ENCODE measurements at regions not wholly inside any gene's neighbourhood (a gene's known extent, or its start where the extent isn't known, plus 50 kb on each side); places are given as distances from the start of the nearest gene placed in this dataset.

- no TSS peak for BruUV-seq (replicated peaks)
- CTCF ChIA-PET: no interaction called here
- no peaks in the 10 kb centered on the region for H3K27me3 ChIP-seq (ENCODE audit: insufficient read depth, low read length)
- H3K36me3 ChIP-seq (ENCODE audit: control insufficient read depth in 1 of 2, insufficient read depth in 2 of 2, low read length in 2 of 2): no peaks in the 10 kb centered on the region
- ATAC-seq: no peak
- H4K20me1 ChIP-seq (ENCODE audit: insufficient read depth): no peaks in the 10 kb centered on the region
- DNase-seq (ENCODE audit: low read depth, low spot score): no peak
- H3K4me2 ChIP-seq (ENCODE audit: low read length): no peak overlapping the region
- TF ChIP-seq, protein P1, sequence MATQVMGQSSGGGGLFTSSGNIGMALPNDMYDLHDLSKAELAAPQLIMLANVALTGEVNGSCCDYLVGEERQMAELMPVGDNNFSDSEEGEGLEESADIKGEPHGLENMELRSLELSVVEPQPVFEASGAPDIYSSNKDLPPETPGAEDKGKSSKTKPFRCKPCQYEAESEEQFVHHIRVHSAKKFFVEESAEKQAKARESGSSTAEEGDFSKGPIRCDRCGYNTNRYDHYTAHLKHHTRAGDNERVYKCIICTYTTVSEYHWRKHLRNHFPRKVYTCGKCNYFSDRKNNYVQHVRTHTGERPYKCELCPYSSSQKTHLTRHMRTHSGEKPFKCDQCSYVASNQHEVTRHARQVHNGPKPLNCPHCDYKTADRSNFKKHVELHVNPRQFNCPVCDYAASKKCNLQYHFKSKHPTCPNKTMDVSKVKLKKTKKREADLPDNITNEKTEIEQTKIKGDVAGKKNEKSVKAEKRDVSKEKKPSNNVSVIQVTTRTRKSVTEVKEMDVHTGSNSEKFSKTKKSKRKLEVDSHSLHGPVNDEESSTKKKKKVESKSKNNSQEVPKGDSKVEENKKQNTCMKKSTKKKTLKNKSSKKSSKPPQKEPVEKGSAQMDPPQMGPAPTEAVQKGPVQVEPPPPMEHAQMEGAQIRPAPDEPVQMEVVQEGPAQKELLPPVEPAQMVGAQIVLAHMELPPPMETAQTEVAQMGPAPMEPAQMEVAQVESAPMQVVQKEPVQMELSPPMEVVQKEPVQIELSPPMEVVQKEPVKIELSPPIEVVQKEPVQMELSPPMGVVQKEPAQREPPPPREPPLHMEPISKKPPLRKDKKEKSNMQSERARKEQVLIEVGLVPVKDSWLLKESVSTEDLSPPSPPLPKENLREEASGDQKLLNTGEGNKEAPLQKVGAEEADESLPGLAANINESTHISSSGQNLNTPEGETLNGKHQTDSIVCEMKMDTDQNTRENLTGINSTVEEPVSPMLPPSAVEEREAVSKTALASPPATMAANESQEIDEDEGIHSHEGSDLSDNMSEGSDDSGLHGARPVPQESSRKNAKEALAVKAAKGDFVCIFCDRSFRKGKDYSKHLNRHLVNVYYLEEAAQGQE (IDR thresholded peaks at IDR 0.05; ENCODE audit: low read depth): no peak
- TF ChIP-seq CBX3 (IDR thresholded peaks at IDR 0.05; ENCODE audit: low read depth) (no peak), ZNF274 (IDR thresholded peaks at IDR 0.05; ENCODE audit: low read depth, low read length) (no peak), EZH2 (IDR thresholded peaks at IDR 0.05) (no peak), CEBPB (IDR thresholded peaks at IDR 0.05; ENCODE audit: low read depth) (no peak), TCF7L2 (IDR thresholded peaks at IDR 0.05; ENCODE audit: borderline replicate concordance, extremely low read depth, insufficient read depth, insufficient read length) (no peak), RAD21 (IDR thresholded peaks at IDR 0.05; ENCODE audit: low read depth) (no peak), SP1 (IDR thresholded peaks at IDR 0.05; ENCODE audit: low read depth) (no peak), POLR2A (IDR thresholded peaks at IDR 0.05; ENCODE audit: borderline replicate concordance, extremely low read depth, insufficient read depth, insufficient read length) (no peak), CTCF (IDR thresholded peaks at IDR 0.05 in 2 of 3, conservative IDR thresholded peaks at IDR 0.05 in 1 of 3; ENCODE audit: borderline replicate concordance in 1 of 3, insufficient read depth in 1 of 3, low read depth in 2 of 3, low read length in 2 of 3) (no peak), FOSL1 (IDR thresholded peaks at IDR 0.05; ENCODE audit: low read depth) (no peak), ATF3 (IDR thresholded peaks at IDR 0.05) (no peak), POLR2AphosphoS5 (IDR thresholded peaks at IDR 0.05; ENCODE audit: low read depth, low read length) (no peak)
- TF ChIP-seq, protein P2, sequence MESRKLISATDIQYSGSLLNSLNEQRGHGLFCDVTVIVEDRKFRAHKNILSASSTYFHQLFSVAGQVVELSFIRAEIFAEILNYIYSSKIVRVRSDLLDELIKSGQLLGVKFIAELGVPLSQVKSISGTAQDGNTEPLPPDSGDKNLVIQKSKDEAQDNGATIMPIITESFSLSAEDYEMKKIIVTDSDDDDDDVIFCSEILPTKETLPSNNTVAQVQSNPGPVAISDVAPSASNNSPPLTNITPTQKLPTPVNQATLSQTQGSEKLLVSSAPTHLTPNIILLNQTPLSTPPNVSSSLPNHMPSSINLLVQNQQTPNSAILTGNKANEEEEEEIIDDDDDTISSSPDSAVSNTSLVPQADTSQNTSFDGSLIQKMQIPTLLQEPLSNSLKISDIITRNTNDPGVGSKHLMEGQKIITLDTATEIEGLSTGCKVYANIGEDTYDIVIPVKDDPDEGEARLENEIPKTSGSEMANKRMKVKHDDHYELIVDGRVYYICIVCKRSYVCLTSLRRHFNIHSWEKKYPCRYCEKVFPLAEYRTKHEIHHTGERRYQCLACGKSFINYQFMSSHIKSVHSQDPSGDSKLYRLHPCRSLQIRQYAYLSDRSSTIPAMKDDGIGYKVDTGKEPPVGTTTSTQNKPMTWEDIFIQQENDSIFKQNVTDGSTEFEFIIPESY (IDR thresholded peaks at IDR 0.05; ENCODE audit: extremely low read depth, insufficient replicate concordance, low read length): no peak
- TF ChIP-seq, protein P3, sequence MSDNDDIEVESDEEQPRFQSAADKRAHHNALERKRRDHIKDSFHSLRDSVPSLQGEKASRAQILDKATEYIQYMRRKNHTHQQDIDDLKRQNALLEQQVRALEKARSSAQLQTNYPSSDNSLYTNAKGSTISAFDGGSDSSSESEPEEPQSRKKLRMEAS (IDR thresholded peaks at IDR 0.05): no peak
- RAD21 ChIA-PET (ENCODE audit: low non-redundant PET in 1 of 2, low total read pairs in 2 of 2, uncharacterized antibody in 2 of 2, unreplicated experiment in 2 of 2): no interaction called here
- H3K27ac ChIP-seq (ENCODE audit: low read depth, low read length): no peak overlapping the region
- H3K9ac ChIP-seq (ENCODE audit: low read length): no peak overlapping the region
- intact Hi-C loops (cut with micrococcal nuclease): no loop called here
- no peak overlapping the region for H2AFZ ChIP-seq (ENCODE audit: low read depth, low read length, poor library complexity, severe bottlenecking)
- no peaks in the 10 kb centered on the region for H3K9me2 ChIP-seq (ENCODE audit: insufficient read depth)
- no peaks in the 10 kb centered on the region for H3K79me2 ChIP-seq (ENCODE audit: insufficient read depth, low read length)
- peaks cover 8 to 23% of the 10 kb centered on the region in 2 experiments; a peak in 3 of 4 replicates for H3K9me3 ChIP-seq (ENCODE audit: control insufficient read depth in 1 of 2, insufficient read depth in 1 of 2, low read depth in 1 of 2, low read length in 2 of 2)
- POLR2A ChIA-PET: no interaction called here
- no peak overlapping the region for H3K4me3 ChIP-seq (replicated peaks in 1 of 2; ENCODE audit: low read depth in 1 of 2, low read length in 2 of 2)
- no peaks in the 10 kb centered on the region for H3K4me1 ChIP-seq (ENCODE audit: control insufficient read depth in 1 of 2, insufficient read depth in 2 of 2, low read length in 2 of 2)
These were observed 222.1 kb upstream of the ANO3 start for GRCh38 chr11:26109658-26110368.

All from HCT116 (cell line).